Mesenchymal stem cell (in vitro differentiated cells and primary cell): ENCODE measurements at regions not wholly inside any gene's neighbourhood (a gene's known extent, or its start where the extent isn't known, plus 50 kb on each side); places are given as distances from the start of the nearest gene placed in this dataset.

ENCODE experiments used
- DNase-seq: peaks from one replicate; pipeline ENCODE4 v3.0.0-alpha.2; 2013
- H2AFZ ChIP-seq: one replicate; pipeline ENCODE4 v1.6.1; 2013; ENCODE audit warnings: low read depth, mild to moderate bottlenecking, control low read depth, inconsistent platforms, low read length, moderate library complexity
- H2AK5ac ChIP-seq: 2 replicates; pipeline ENCODE4 v1.6.1; 2013; ENCODE audit warnings: low read length, moderate library complexity, mild to moderate bottlenecking, inconsistent platforms; ENCODE audit not compliant: severe bottlenecking
- H2BK120ac ChIP-seq: one replicate; pipeline ENCODE4 v1.6.1; 2013; ENCODE audit warnings: low read depth, mild to moderate bottlenecking, inconsistent platforms, low read length, moderate library complexity
- H2BK12ac ChIP-seq, 2 experiments: one replicate each; pipeline ENCODE4 v1.6.1; 2013; ENCODE audit warnings: inconsistent platforms in 2 of 2, low read length in 2 of 2, mild to moderate bottlenecking in 2 of 2, moderate library complexity in 2 of 2, control low read depth in 1 of 2
- H2BK15ac ChIP-seq: one replicate; pipeline ENCODE4 v1.6.1; 2013; ENCODE audit warnings: mild to moderate bottlenecking, low read depth, inconsistent platforms; ENCODE audit not compliant: poor library complexity, severe bottlenecking
- H2BK5ac ChIP-seq: 2 replicates; pipeline ENCODE4 v1.6.1; 2013; ENCODE audit warnings: low read depth, mild to moderate bottlenecking, low read length, control low read depth, inconsistent platforms; ENCODE audit not compliant: poor library complexity, severe bottlenecking
- H3K14ac ChIP-seq, 2 experiments: one replicate each; pipeline ENCODE4 v1.6.1; 2013; ENCODE audit warnings: inconsistent platforms in 2 of 2, low read length in 2 of 2, control low read depth in 1 of 2, mild to moderate bottlenecking in 1 of 2, moderate library complexity in 1 of 2
- H3K18ac ChIP-seq, 2 experiments: one replicate each; pipeline ENCODE4 v1.6.1; 2013; ENCODE audit warnings: inconsistent platforms in 2 of 2, low read length in 2 of 2, control low read depth in 1 of 2, low read depth in 1 of 2, mild to moderate bottlenecking in 1 of 2
- H3K23ac ChIP-seq, 2 experiments: one replicate each; pipeline ENCODE4 v1.6.1; 2013; ENCODE audit warnings: inconsistent platforms in 2 of 2, low read length in 2 of 2, mild to moderate bottlenecking in 2 of 2, moderate library complexity in 2 of 2, control low read depth in 1 of 2
- H3K27ac ChIP-seq: 2 replicates; pipeline ENCODE4 v1.5.1; 2013; ENCODE audit warnings: mild to moderate bottlenecking, moderate library complexity, low read length, control low read depth, inconsistent platforms; ENCODE audit not compliant: poor library complexity, severe bottlenecking
- H3K27me3 ChIP-seq, 2 experiments: 2 replicates each; pipeline versions ENCODE4 v1.6.1 to v1.7.0; 2013; ENCODE audit warnings: low read length in 2 of 2, mild to moderate bottlenecking in 2 of 2, moderate library complexity in 2 of 2, control low read depth in 1 of 2, inconsistent platforms in 1 of 2; ENCODE audit not compliant: control insufficient read depth in 1 of 2, insufficient read depth in 1 of 2
- H3K36me3 ChIP-seq, 2 experiments: 2 replicates each; pipeline versions ENCODE4 v1.6.1 to v1.7.0; 2013; ENCODE audit warnings: low read length in 2 of 2, control low read depth in 1 of 2, inconsistent platforms in 1 of 2, low read depth in 1 of 2, mild to moderate bottlenecking in 1 of 2; ENCODE audit not compliant: insufficient read depth in 2 of 2, control insufficient read depth in 1 of 2
- H3K4ac ChIP-seq, 2 experiments: one replicate each; pipeline ENCODE4 v1.6.1; 2013; ENCODE audit warnings: inconsistent platforms in 2 of 2, low read length in 2 of 2, mild to moderate bottlenecking in 2 of 2, moderate library complexity in 2 of 2, control low read depth in 1 of 2, low read depth in 1 of 2
- H3K4me1 ChIP-seq: 2 replicates; pipeline ENCODE4 v1.6.1; 2013; ENCODE audit warnings: low read depth, low read length, control low read depth; ENCODE audit not compliant: control insufficient read depth, insufficient read depth
- H3K4me2 ChIP-seq: 2 replicates; pipeline ENCODE4 v1.6.1; 2013; ENCODE audit warnings: low read length, mild to moderate bottlenecking, inconsistent platforms; ENCODE audit not compliant: poor library complexity, severe bottlenecking
- H3K4me3 ChIP-seq, 2 experiments: 2 replicates each; pipeline versions ENCODE4 v1.5.1 to v1.7.0; 2013; ENCODE audit warnings: low read length in 2 of 2, mild to moderate bottlenecking in 2 of 2, control low read depth in 1 of 2, low read depth in 1 of 2; ENCODE audit not compliant: insufficient read depth in 1 of 2
- H3K79me1 ChIP-seq: replicated peaks from 2 replicates; pipeline ENCODE4 v1.6.1; 2013; ENCODE audit warnings: mild to moderate bottlenecking, control low read depth, low read length, inconsistent platforms; ENCODE audit not compliant: poor library complexity, severe bottlenecking
- H3K9ac ChIP-seq: 2 replicates; pipeline ENCODE4 v1.7.0; 2013; ENCODE audit warnings: mild to moderate bottlenecking, low read length, moderate library complexity
- H3K9me3 ChIP-seq: 2 replicates; pipeline ENCODE4 v1.7.0; 2013; ENCODE audit warnings: mild to moderate bottlenecking, low read length; ENCODE audit not compliant: control insufficient read depth
- H4K8ac ChIP-seq: one replicate; pipeline ENCODE4 v1.6.1; 2013; ENCODE audit warnings: inconsistent platforms, mild to moderate bottlenecking, low read length, moderate library complexity
- H4K91ac ChIP-seq: one replicate; pipeline ENCODE4 v1.6.1; 2013; ENCODE audit warnings: mild to moderate bottlenecking, low read length, inconsistent platforms
- WGBS: methylation state at CpG from one replicate; pipeline ENCODE4 v1.1.7; 2013; ENCODE audit warnings: mixed read lengths; 5-methylcytosine and 5-hydroxymethylcytosine counted together

GRCh38 chr2:180872255-180872654 is 108.2 kb upstream of the UBE2E3 start:
- no peaks in the 10 kb centered on the region for H3K27me3 ChIP-seq
- 75% methylated on average over 1 of the region's 1 CpG for WGBS
- no peak overlapping the region for H4K91ac ChIP-seq
- H2AK5ac ChIP-seq: no peak overlapping the region
- no peak overlapping the region for H3K23ac ChIP-seq
- H3K27ac ChIP-seq: no peak overlapping the region
- H2BK120ac ChIP-seq: no peak overlapping the region
- H3K4me2 ChIP-seq: no peak overlapping the region
- no peaks in the 10 kb centered on the region for H3K36me3 ChIP-seq
- H3K18ac ChIP-seq: no peak overlapping the region
- no peak overlapping the region for H2BK12ac ChIP-seq
- no peak overlapping the region for H2BK5ac ChIP-seq
- H3K4ac ChIP-seq: no peak overlapping the region
- H4K8ac ChIP-seq: no peak overlapping the region
- H3K79me1 ChIP-seq: no peaks in the 10 kb centered on the region
- DNase-seq: peak; percentile 70
- no peak overlapping the region for H3K4me3 ChIP-seq
- no peak overlapping the region for H2AFZ ChIP-seq
- H3K9ac ChIP-seq: no peak overlapping the region
- no peak overlapping the region for H3K14ac ChIP-seq
- no peaks in the 10 kb centered on the region for H3K4me1 ChIP-seq
- H3K9me3 ChIP-seq: no peaks in the 10 kb centered on the region
- no peak overlapping the region for H2BK15ac ChIP-seq

GRCh38 chr2:180871649-180872048 is 108.8 kb upstream of the UBE2E3 start:
- Histone ChIP-seq H2BK120ac (no peak overlapping the region), H3K9ac (no peak overlapping the region), H3K4me2 (no peak overlapping the region), H3K4me3 (no peak overlapping the region), H3K27ac (no peak overlapping the region), H2AK5ac (no peak overlapping the region), H4K8ac (no peak overlapping the region), H3K23ac (no peak overlapping the region), H2BK12ac (peak overlapping the region in 1 of 2 experiments; percentile 2), H2BK5ac (no peak overlapping the region), H3K27me3 (no peaks in the 10 kb centered on the region), H4K91ac (no peak overlapping the region), H3K18ac (no peak overlapping the region), H3K4ac (no peak overlapping the region), H3K14ac (no peak overlapping the region), H2BK15ac (no peak overlapping the region), H3K36me3 (no peaks in the 10 kb centered on the region), H2AFZ (no peak overlapping the region), H3K4me1 (no peaks in the 10 kb centered on the region), H3K79me1 (no peaks in the 10 kb centered on the region), H3K9me3 (no peaks in the 10 kb centered on the region)
- WGBS: 74% methylated on average over 4 of the region's 4 CpGs
- DNase-seq: no peak

DNA sequence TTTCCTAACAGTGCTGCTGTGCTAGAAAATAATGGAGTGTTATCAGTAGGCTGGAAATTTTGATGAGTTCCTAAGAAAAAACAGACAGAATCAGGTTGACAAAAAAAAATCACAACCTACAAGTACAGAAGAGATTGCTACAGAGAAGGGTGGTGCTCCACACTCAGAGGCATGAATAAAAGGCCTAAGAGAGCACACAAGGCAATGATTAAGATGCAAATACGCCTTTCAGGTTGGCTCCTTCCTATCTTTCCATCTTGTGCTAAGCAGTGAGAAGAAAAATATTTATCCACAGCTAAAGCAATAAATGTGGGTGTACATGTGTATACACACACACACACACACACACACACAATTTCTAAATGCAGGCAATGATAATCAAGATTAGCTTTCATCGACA is 130.6 kb upstream of the UBE2E3 start:
- DNase-seq: no peak
- Histone ChIP-seq H3K79me1 (no peaks in the 10 kb centered on the region), H3K4me2 (no peak overlapping the region), H2BK120ac (no peak overlapping the region), H3K4ac (no peak overlapping the region), H2BK15ac (no peak overlapping the region), H3K4me3 (no peak overlapping the region), H3K18ac (no peak overlapping the region), H3K14ac (no peak overlapping the region), H2AFZ (no peak overlapping the region), H3K27ac (no peak overlapping the region), H2BK12ac (no peak overlapping the region), H4K91ac (no peak overlapping the region), H3K36me3 (no peaks in the 10 kb centered on the region), H2BK5ac (no peak overlapping the region), H4K8ac (no peak overlapping the region), H3K9ac (no peak overlapping the region), H3K23ac (no peak overlapping the region), H3K4me1 (no peaks in the 10 kb centered on the region), H3K9me3 (no peaks in the 10 kb centered on the region), H2AK5ac (no peak overlapping the region), H3K27me3 (no peaks in the 10 kb centered on the region)
- no CpG with 5 or more reads among the region's 2 CpGs for WGBS

DNA sequence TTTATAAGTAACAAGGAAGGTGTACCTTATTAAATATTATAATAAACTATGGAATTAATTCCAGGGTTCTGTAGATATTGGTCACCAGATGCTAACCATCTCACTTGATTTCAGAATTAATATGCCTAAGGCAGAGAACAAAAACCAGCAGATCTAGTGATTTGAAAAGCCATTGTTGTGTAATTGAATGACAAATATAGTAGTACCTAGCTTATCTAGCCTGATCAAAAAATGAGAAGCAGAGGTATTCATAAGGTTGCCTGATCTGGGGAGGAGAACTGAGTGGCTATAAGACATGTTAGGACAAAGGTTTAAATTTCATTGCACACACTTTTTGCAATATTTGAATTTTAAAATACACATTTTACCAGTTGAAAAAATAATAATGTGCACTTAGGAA is 132.0 kb upstream of the UBE2E3 start:
- Histone ChIP-seq H4K8ac (no peak overlapping the region), H3K27me3 (no peaks in the 10 kb centered on the region), H2AK5ac (no peak overlapping the region), H3K4ac (no peak overlapping the region), H4K91ac (no peak overlapping the region), H2BK12ac (no peak overlapping the region), H2BK5ac (no peak overlapping the region), H2AFZ (no peak overlapping the region), H3K4me2 (no peak overlapping the region), H3K4me3 (no peak overlapping the region), H3K18ac (no peak overlapping the region), H3K9ac (no peak overlapping the region), H3K27ac (no peak overlapping the region), H3K79me1 (no peaks in the 10 kb centered on the region), H3K23ac (no peak overlapping the region), H3K36me3 (no peaks in the 10 kb centered on the region), H3K14ac (no peak overlapping the region), H2BK15ac (no peak overlapping the region), H2BK120ac (no peak overlapping the region), H3K4me1 (no peaks in the 10 kb centered on the region), H3K9me3 (no peaks in the 10 kb centered on the region)
- no peak for DNase-seq
